Loucy (cell line): ENCODE measurements at regions not wholly inside any gene's neighbourhood (a gene's known extent, or its start where the extent isn't known, plus 50 kb on each side); places are given as distances from the start of the nearest gene placed in this dataset.

Experiments used
- EZH2phosphoT487 ChIP-seq: fragments of 200-600 bp; IDR thresholded peaks from 2 replicates; pipeline ENCODE4 v1.6.1; 2018; ENCODE audit warnings: antibody characterized with exemption, mild to moderate bottlenecking, moderate library complexity, borderline replicate concordance
- TF ChIP-seq, protein P1 (sequence below): fragments of 200-600 bp; sonication (generic); conservative IDR thresholded peaks from 2 replicates; pipeline ENCODE4 v1.5.1; 2014; ENCODE audit warnings: mild to moderate bottlenecking, antibody characterized with exemption, low read length

DNA sequence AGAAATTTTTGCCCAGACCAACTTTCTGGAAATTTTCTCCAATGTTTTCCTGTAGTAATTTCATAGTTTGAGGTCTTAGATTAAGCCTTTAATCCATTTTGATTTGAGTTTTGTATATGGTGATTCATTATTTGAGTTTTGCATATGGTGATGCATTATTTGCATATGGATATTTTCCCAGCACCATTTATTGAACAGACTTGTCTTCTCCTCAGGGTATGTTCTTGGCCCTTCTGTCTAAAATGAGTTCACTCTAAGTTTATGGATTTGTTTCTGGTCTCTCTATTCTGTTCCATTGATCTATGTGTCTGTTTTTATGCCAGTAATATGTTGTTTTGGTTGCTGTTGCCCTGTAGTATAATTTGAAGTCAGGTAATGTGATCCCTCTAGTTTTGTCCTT is 139.3 kb downstream of the SLC25A46 start:
- TF ChIP-seq, protein P1, sequence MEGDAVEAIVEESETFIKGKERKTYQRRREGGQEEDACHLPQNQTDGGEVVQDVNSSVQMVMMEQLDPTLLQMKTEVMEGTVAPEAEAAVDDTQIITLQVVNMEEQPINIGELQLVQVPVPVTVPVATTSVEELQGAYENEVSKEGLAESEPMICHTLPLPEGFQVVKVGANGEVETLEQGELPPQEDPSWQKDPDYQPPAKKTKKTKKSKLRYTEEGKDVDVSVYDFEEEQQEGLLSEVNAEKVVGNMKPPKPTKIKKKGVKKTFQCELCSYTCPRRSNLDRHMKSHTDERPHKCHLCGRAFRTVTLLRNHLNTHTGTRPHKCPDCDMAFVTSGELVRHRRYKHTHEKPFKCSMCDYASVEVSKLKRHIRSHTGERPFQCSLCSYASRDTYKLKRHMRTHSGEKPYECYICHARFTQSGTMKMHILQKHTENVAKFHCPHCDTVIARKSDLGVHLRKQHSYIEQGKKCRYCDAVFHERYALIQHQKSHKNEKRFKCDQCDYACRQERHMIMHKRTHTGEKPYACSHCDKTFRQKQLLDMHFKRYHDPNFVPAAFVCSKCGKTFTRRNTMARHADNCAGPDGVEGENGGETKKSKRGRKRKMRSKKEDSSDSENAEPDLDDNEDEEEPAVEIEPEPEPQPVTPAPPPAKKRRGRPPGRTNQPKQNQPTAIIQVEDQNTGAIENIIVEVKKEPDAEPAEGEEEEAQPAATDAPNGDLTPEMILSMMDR, result no peak
- no peak for TF ChIP-seq EZH2phosphoT487
